ENCODE measurements at regions not wholly inside any gene's neighbourhood (a gene's known extent, or its start where the extent isn't known, plus 50 kb on each side); places are given as distances from the start of the nearest gene placed in this dataset.
A peak's percentile ranks its signal among the peaks of the same experiment; 100 is the strongest.
"Not testable (repeated sequence)": the region's sequence is repeated elsewhere in the genome, so short reads cannot be mapped to it uniquely, and the experiment has no call there.

- H3K27me3 ChIP-seq = no peaks in the 10 kb centered on the region
- H3K4me1 ChIP-seq = peaks cover 0 to 14% (median 0%) of the 10 kb centered on the region in 4 donors
- H3K27ac ChIP-seq = no peak overlapping the region
- DNase-seq (no peak), ATAC-seq (no peak)
- 72% methylated on average over 2 of the region's 2 CpGs for WGBS (ENCODE audit: insufficient coverage, low coverage, low lambda C conversion rate, missing lambda C conversion rate)
- no peak for TF ChIP-seq POLR2A (IDR thresholded peaks at IDR 0.05)
- TF ChIP-seq, protein P1, sequence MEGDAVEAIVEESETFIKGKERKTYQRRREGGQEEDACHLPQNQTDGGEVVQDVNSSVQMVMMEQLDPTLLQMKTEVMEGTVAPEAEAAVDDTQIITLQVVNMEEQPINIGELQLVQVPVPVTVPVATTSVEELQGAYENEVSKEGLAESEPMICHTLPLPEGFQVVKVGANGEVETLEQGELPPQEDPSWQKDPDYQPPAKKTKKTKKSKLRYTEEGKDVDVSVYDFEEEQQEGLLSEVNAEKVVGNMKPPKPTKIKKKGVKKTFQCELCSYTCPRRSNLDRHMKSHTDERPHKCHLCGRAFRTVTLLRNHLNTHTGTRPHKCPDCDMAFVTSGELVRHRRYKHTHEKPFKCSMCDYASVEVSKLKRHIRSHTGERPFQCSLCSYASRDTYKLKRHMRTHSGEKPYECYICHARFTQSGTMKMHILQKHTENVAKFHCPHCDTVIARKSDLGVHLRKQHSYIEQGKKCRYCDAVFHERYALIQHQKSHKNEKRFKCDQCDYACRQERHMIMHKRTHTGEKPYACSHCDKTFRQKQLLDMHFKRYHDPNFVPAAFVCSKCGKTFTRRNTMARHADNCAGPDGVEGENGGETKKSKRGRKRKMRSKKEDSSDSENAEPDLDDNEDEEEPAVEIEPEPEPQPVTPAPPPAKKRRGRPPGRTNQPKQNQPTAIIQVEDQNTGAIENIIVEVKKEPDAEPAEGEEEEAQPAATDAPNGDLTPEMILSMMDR (IDR thresholded peaks at IDR 0.05) = no peak
- H3K4me3 ChIP-seq = no peak overlapping the region
- no peaks in the 10 kb centered on the region for H3K9me3 ChIP-seq
- H3K36me3 ChIP-seq = peaks cover 0 to 7% (median 0%) of the 10 kb centered on the region in 4 donors
- intact Hi-C loops (cut with DNase I) = no loop called here
Measured at GRCh38 chr5:115751176-115751575, 65.3 kb downstream of the CDO1 start.

GRCh38 chr5:115749016-115749415 is 67.4 kb downstream of the CDO1 start:
- intact Hi-C loops (cut with DNase I) = no loop called here
- DNase-seq (no peak), ATAC-seq (peak in 1 of 4 donors; percentile 71)
- no peak overlapping the region for H3K27ac ChIP-seq
- no peaks in the 10 kb centered on the region for H3K27me3 ChIP-seq
- peaks cover 0 to 22% (median 0%) of the 10 kb centered on the region in 4 donors for H3K4me1 ChIP-seq
- H3K4me3 ChIP-seq = no peak overlapping the region
- TF ChIP-seq, protein P1 (IDR thresholded peaks at IDR 0.05) = no peak
- TF ChIP-seq POLR2A (IDR thresholded peaks at IDR 0.05) = no peak
- H3K36me3 ChIP-seq = no peaks in the 10 kb centered on the region
- 61% methylated on average over 1 of the region's 1 CpG for WGBS (ENCODE audit: insufficient coverage, low coverage, low lambda C conversion rate, missing lambda C conversion rate)
- H3K9me3 ChIP-seq = no peaks in the 10 kb centered on the region

DNA sequence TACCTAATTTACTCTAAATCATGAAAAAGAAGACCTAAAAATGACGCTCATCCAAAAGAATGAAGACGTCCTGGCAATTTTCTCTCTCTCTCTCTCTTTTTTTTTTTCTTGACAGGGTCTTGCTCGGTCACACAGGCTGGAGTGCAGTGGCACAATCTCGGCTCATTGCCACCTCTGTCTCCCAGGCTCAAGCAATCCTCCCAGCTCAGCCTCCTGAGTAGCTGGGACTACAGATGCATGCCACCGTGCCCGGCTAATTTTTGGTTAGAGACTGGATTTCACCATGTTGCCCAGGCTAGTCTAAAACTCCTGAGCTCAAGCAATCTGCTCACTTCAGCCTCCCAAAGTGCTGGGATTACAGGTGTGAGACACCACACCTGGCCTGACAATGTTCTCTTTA is 77.2 kb downstream of the CDO1 start:
- H3K4me1 ChIP-seq = peaks cover 0 to 38% (median 7%) of the 10 kb centered on the region in 4 donors
- H3K9me3 ChIP-seq; H3K27me3 ChIP-seq; intact Hi-C loops (cut with DNase I); H3K36me3 ChIP-seq: not testable (repeated sequence)
- 26% methylated on average over 6 of the region's 6 CpGs for WGBS (ENCODE audit: insufficient coverage, low coverage, low lambda C conversion rate, missing lambda C conversion rate)
- DNase-seq (peak in 1 of 3 donors; percentile 51), ATAC-seq (peak; percentile 38 to 54 (median 46))
- H3K4me3 ChIP-seq = peak overlapping the region; percentile 14 to 61 (median 48)
- peak overlapping the region; percentile 39 to 91 (median 87) for H3K27ac ChIP-seq

DNA sequence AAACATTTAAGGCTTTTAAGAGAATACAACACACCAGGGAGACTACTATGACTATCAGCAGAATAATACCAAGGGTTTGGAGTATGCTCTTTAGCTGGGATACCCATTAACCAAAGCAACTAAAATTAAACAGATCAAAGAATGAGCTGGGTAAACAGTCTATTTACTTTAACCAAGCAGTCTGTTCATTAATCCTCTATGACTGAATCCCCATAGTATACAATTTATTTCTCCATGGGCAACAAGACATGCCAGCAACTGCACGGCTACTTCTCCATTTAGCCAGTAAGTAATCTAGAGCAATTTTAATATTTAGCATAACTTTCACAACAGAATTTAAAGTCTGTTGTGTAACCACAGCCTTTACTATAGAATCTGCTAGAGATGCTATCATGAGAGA is 77.6 kb downstream of the CDO1 start:
- Histone ChIP-seq H3K27ac (peak overlapping the region; percentile 39 to 91 (median 87)), H3K4me3 (peak overlapping the region; percentile 14 to 61 (median 48)), H3K36me3 (no peaks in the 10 kb centered on the region), H3K9me3 (no peaks in the 10 kb centered on the region), H3K4me1 (peaks cover 0 to 40% (median 8%) of the 10 kb centered on the region in 4 donors), H3K27me3 (no peaks in the 10 kb centered on the region)
- TF ChIP-seq, protein P1 (IDR thresholded peaks at IDR 0.05) = no peak
- TF ChIP-seq POLR2A (IDR thresholded peaks at IDR 0.05) = no peak
- 32% methylated on average over 1 of the region's 1 CpG for WGBS (ENCODE audit: insufficient coverage, low coverage, low lambda C conversion rate, missing lambda C conversion rate)
- intact Hi-C loops (cut with DNase I) = no loop called here
- ATAC-seq = peak; percentile 74 to 88 (median 85)
- no peak for DNase-seq

- WGBS (ENCODE audit: insufficient coverage, low coverage, low lambda C conversion rate, missing lambda C conversion rate) = 80% methylated on average over 1 of the region's 1 CpG
- H3K9me3 ChIP-seq = no peaks in the 10 kb centered on the region
- peak overlapping the region in 2 of 3 donors; percentile 87 to 91 for H3K27ac ChIP-seq
- ATAC-seq (no peak), DNase-seq (no peak)
- peaks cover 0 to 52% (median 8%) of the 10 kb centered on the region in 4 donors for H3K4me1 ChIP-seq
- TF ChIP-seq, protein P1 (IDR thresholded peaks at IDR 0.05) = no peak
- no peak for TF ChIP-seq POLR2A (IDR thresholded peaks at IDR 0.05)
- no peaks in the 10 kb centered on the region for H3K27me3 ChIP-seq
- intact Hi-C loops (cut with DNase I) = no loop called here
- no peaks in the 10 kb centered on the region for H3K36me3 ChIP-seq
- H3K4me3 ChIP-seq = no peak overlapping the region
Measured at GRCh38 chr5:115737452-115737851, 79.0 kb downstream of the CDO1 start.
